ENCODE measurements at regions not wholly inside any gene's neighbourhood (a gene's known extent, or its start where the extent isn't known, plus 50 kb on each side); places are given as distances from the start of the nearest gene placed in this dataset.

DNA sequence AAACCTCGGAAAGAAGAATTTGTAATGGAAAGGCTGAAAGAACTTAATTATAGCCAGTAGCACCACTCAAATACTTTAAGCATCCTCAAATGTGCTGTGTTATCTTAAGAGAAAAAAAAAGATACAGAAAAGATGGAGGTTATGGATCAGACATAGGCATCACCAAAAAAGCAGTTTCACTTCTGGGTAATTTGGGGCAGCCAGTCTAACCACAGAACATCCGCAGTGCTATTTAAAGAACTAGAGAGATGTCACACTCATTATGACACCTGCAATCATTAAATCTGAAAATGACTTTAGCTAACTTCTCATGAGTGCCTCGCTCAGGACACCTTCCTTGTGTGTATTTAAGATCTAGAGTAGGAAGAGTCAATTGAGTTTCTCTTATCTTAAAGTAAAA, 211.8 kb downstream of the RBM26 start:
- Histone ChIP-seq H3K4me3 (ENCODE audit: insufficient read depth, low read depth, low read length) (no peak overlapping the region), H3K4me1 (ENCODE audit: insufficient read depth, low read length) (no peaks in the 10 kb centered on the region), H2AFZ (ENCODE audit: low read depth, low read length) (no peak overlapping the region), H3K36me3 (ENCODE audit: insufficient read depth, low read length) (no peaks in the 10 kb centered on the region), H3K79me2 (ENCODE audit: insufficient read depth, low read length) (no peaks in the 10 kb centered on the region), H3K27ac (ENCODE audit: low read depth, low read length) (no peak overlapping the region), H4K20me1 (ENCODE audit: insufficient read depth, low read length) (no peaks in the 10 kb centered on the region), H3K27me3 (ENCODE audit: insufficient read depth, low read length) (no peaks in the 10 kb centered on the region), H3K4me2 (ENCODE audit: low read length) (no peak overlapping the region), H3K9me3 (ENCODE audit: insufficient read depth, low read depth, low read length) (no peaks in the 10 kb centered on the region), H3K9ac (ENCODE audit: low read length) (no peak overlapping the region)
- no peak overlapping the region for H3K4me3 Mint-ChIP-seq (ENCODE audit: unreplicated experiment)
- no peaks in the 10 kb centered on the region for H3K4me1 Mint-ChIP-seq (ENCODE audit: low read depth, unreplicated experiment)
- FAIRE-seq (no peak), DNase-seq (ENCODE audit: low read depth) (no peak)
- H3K36me3 Mint-ChIP-seq (ENCODE audit: low read depth, unreplicated experiment) = no peaks in the 10 kb centered on the region
- no peaks in the 10 kb centered on the region for H3K27me3 Mint-ChIP-seq (ENCODE audit: low read depth, unreplicated experiment)
- H3K27ac Mint-ChIP-seq (ENCODE audit: unreplicated experiment) = no peak overlapping the region
- no peaks in the 10 kb centered on the region for H3K9me3 Mint-ChIP-seq (ENCODE audit: unreplicated experiment)
- TF ChIP-seq, protein P1, sequence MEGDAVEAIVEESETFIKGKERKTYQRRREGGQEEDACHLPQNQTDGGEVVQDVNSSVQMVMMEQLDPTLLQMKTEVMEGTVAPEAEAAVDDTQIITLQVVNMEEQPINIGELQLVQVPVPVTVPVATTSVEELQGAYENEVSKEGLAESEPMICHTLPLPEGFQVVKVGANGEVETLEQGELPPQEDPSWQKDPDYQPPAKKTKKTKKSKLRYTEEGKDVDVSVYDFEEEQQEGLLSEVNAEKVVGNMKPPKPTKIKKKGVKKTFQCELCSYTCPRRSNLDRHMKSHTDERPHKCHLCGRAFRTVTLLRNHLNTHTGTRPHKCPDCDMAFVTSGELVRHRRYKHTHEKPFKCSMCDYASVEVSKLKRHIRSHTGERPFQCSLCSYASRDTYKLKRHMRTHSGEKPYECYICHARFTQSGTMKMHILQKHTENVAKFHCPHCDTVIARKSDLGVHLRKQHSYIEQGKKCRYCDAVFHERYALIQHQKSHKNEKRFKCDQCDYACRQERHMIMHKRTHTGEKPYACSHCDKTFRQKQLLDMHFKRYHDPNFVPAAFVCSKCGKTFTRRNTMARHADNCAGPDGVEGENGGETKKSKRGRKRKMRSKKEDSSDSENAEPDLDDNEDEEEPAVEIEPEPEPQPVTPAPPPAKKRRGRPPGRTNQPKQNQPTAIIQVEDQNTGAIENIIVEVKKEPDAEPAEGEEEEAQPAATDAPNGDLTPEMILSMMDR (IDR thresholded peaks at IDR 0.05; ENCODE audit: insufficient read depth, low read depth, low read length) = no peak
- no peak for TF ChIP-seq EZH2 (IDR thresholded peaks at IDR 0.05; ENCODE audit: insufficient read depth, low read length)

DNA sequence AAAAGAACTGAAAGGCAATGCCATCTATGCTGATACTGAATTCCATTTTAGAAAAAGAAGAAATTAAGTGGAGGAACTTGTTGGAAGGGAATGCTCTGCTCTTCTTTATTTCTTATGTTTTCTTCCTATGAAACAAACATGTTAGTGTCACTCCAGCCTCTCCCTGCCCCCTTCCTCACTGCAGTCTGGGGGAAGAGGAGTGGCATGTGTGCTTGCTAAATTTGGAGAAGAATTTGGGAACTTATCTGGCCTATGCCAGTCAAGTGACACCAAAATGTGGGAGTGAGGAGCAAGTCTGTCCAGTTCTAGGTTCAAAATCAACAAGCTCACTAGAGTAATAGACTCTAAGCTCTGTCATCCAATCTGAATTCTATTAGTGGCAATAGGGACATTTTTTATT, 214.6 kb downstream of the RBM26 start:
- H3K4me2 ChIP-seq (ENCODE audit: low read length) = no peak overlapping the region
- no peaks in the 10 kb centered on the region for H3K9me3 ChIP-seq (ENCODE audit: insufficient read depth, low read depth, low read length)
- DNase-seq (ENCODE audit: low read depth) = no peak
- H3K9ac ChIP-seq (ENCODE audit: low read length) = no peak overlapping the region
- Mint-ChIP-seq H3K27ac (ENCODE audit: unreplicated experiment) (no peak overlapping the region), H3K9me3 (ENCODE audit: unreplicated experiment) (no peaks in the 10 kb centered on the region), H3K36me3 (ENCODE audit: low read depth, unreplicated experiment) (no peaks in the 10 kb centered on the region), H3K4me1 (ENCODE audit: low read depth, unreplicated experiment) (no peaks in the 10 kb centered on the region), H3K4me3 (ENCODE audit: unreplicated experiment) (no peak overlapping the region), H3K27me3 (ENCODE audit: low read depth, unreplicated experiment) (no peaks in the 10 kb centered on the region)
- no peak for FAIRE-seq
- no peaks in the 10 kb centered on the region for H4K20me1 ChIP-seq (ENCODE audit: insufficient read depth, low read length)
- TF ChIP-seq, protein P1 (IDR thresholded peaks at IDR 0.05; ENCODE audit: insufficient read depth, low read depth, low read length) = no peak
- TF ChIP-seq EZH2 (IDR thresholded peaks at IDR 0.05; ENCODE audit: insufficient read depth, low read length) = no peak
- H3K4me3 ChIP-seq (ENCODE audit: insufficient read depth, low read depth, low read length) = no peak overlapping the region
- no peaks in the 10 kb centered on the region for H3K36me3 ChIP-seq (ENCODE audit: insufficient read depth, low read length)
- H3K4me1 ChIP-seq (ENCODE audit: insufficient read depth, low read length) = no peaks in the 10 kb centered on the region
- H3K79me2 ChIP-seq (ENCODE audit: insufficient read depth, low read length) = no peaks in the 10 kb centered on the region
- H3K27me3 ChIP-seq (ENCODE audit: insufficient read depth, low read length) = no peaks in the 10 kb centered on the region
- H3K27ac ChIP-seq (ENCODE audit: low read depth, low read length) = no peak overlapping the region
- no peak overlapping the region for H2AFZ ChIP-seq (ENCODE audit: low read depth, low read length)

DNA sequence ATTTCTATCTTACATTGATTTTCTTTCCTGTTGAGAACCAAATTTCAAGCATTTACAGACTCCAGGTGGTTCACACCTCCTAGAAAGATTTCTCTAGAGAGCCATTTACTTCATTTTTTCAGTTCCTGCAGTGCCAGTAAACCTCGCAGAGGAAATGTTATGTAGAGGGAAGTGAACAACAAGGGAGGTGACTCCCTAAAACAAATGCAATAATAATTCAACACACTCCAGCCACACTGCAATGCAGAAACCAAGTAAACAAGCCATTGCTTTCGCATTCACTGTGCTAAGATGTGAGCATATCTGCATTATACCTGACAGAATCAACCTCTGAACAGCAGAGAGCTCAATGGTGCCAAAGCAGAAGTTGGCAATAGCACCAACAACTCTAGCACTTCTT, 215.1 kb downstream of the RBM26 start:
- Histone ChIP-seq H3K4me3 (ENCODE audit: insufficient read depth, low read depth, low read length) (no peak overlapping the region), H3K27ac (ENCODE audit: low read depth, low read length) (no peak overlapping the region), H2AFZ (ENCODE audit: low read depth, low read length) (no peak overlapping the region), H3K9me3 (ENCODE audit: insufficient read depth, low read depth, low read length) (no peaks in the 10 kb centered on the region), H3K4me1 (ENCODE audit: insufficient read depth, low read length) (no peaks in the 10 kb centered on the region), H3K27me3 (ENCODE audit: insufficient read depth, low read length) (no peaks in the 10 kb centered on the region), H3K4me2 (ENCODE audit: low read length) (no peak overlapping the region), H3K36me3 (ENCODE audit: insufficient read depth, low read length) (no peaks in the 10 kb centered on the region), H3K79me2 (ENCODE audit: insufficient read depth, low read length) (no peaks in the 10 kb centered on the region), H3K9ac (ENCODE audit: low read length) (no peak overlapping the region), H4K20me1 (ENCODE audit: insufficient read depth, low read length) (no peaks in the 10 kb centered on the region)
- FAIRE-seq (no peak), DNase-seq (ENCODE audit: low read depth) (no peak)
- H3K27ac Mint-ChIP-seq (ENCODE audit: unreplicated experiment) = no peak overlapping the region
- H3K4me1 Mint-ChIP-seq (ENCODE audit: low read depth, unreplicated experiment) = no peaks in the 10 kb centered on the region
- H3K9me3 Mint-ChIP-seq (ENCODE audit: unreplicated experiment) = no peaks in the 10 kb centered on the region
- TF ChIP-seq, protein P1 (IDR thresholded peaks at IDR 0.05; ENCODE audit: insufficient read depth, low read depth, low read length) = no peak
- TF ChIP-seq EZH2 (IDR thresholded peaks at IDR 0.05; ENCODE audit: insufficient read depth, low read length) = no peak
- H3K4me3 Mint-ChIP-seq (ENCODE audit: unreplicated experiment) = no peak overlapping the region
- no peaks in the 10 kb centered on the region for H3K36me3 Mint-ChIP-seq (ENCODE audit: low read depth, unreplicated experiment)
- H3K27me3 Mint-ChIP-seq (ENCODE audit: low read depth, unreplicated experiment) = no peaks in the 10 kb centered on the region

All from astrocyte (in vitro differentiated cells and primary cell).